ENCODE measurements at regions not wholly inside any gene's neighbourhood (a gene's known extent, or its start where the extent isn't known, plus 50 kb on each side); places are given as distances from the start of the nearest gene placed in this dataset.

- Mint-ChIP-seq H3K27me3 (ENCODE audit: insufficient read depth) (peaks cover 30% of the 10 kb centered on the region), H3K9me3 (no peaks in the 10 kb centered on the region), H3K4me3 (no peak overlapping the region), H3K4me1 (peaks cover 2% of the 10 kb centered on the region), H3K27ac (no peak overlapping the region), H3K36me3 (ENCODE audit: low read depth) (no peaks in the 10 kb centered on the region)
- Histone ChIP-seq H3K4me3 (ENCODE audit: low read length) (no peak overlapping the region), H3K27me3 (ENCODE audit: control insufficient read depth, insufficient read depth, low read length, poor library complexity, severe bottlenecking) (peaks cover 4% of the 10 kb centered on the region), H3K9ac (ENCODE audit: extremely low read depth, low read length, poor library complexity, severe bottlenecking) (no peak overlapping the region), H3K36me3 (ENCODE audit: control insufficient read depth, insufficient read depth, low read length) (no peaks in the 10 kb centered on the region), H3K4me1 (ENCODE audit: control insufficient read depth, insufficient read depth, low read length) (peaks cover 3% of the 10 kb centered on the region), H3K27ac (ENCODE audit: low read depth, low read length) (no peak overlapping the region), H3K9me3 (ENCODE audit: control insufficient read depth, low read length) (no peaks in the 10 kb centered on the region)
- DNase-seq, result no peak
- TF ChIP-seq CTCF (conservative IDR thresholded peaks at IDR 0.05), result no peak
- 94% methylated on average over 2 of the region's 3 CpGs; no CpG with 5 or more reads in 1 of the 2 experiments for WGBS, 2 experiments (ENCODE audit: insufficient coverage in 1 of 2, insufficient read length in 1 of 2)
Observed at GRCh38 chr5:152255411-152255810, 149.7 kb downstream of the NMUR2 start.

- 93 to 100% methylated on average over 2 of the region's 2 CpGs for WGBS, 2 experiments (ENCODE audit: insufficient coverage in 1 of 2, insufficient read length in 1 of 2)
- Mint-ChIP-seq H3K27me3 (ENCODE audit: insufficient read depth) (peaks cover 9% of the 10 kb centered on the region), H3K27ac (no peak overlapping the region), H3K9me3 (no peaks in the 10 kb centered on the region), H3K4me3 (no peak overlapping the region), H3K36me3 (ENCODE audit: low read depth) (no peaks in the 10 kb centered on the region), H3K4me1 (peaks cover 10% of the 10 kb centered on the region)
- Histone ChIP-seq H3K4me3 (ENCODE audit: low read length) (no peak overlapping the region), H3K9me3 (ENCODE audit: control insufficient read depth, low read length) (no peaks in the 10 kb centered on the region), H3K9ac (ENCODE audit: extremely low read depth, low read length, poor library complexity, severe bottlenecking) (no peak overlapping the region), H3K4me1 (ENCODE audit: control insufficient read depth, insufficient read depth, low read length) (peaks cover 5% of the 10 kb centered on the region), H3K27me3 (ENCODE audit: control insufficient read depth, insufficient read depth, low read length, poor library complexity, severe bottlenecking) (peaks cover 29% of the 10 kb centered on the region), H3K27ac (ENCODE audit: low read depth, low read length) (no peak overlapping the region), H3K36me3 (ENCODE audit: control insufficient read depth, insufficient read depth, low read length) (no peaks in the 10 kb centered on the region)
- TF ChIP-seq CTCF (conservative IDR thresholded peaks at IDR 0.05), result no peak
- no peak for DNase-seq
Observed at GRCh38 chr5:152247850-152248385, 157.2 kb downstream of the NMUR2 start.

GRCh38 chr5:152246401-152246800, 158.7 kb downstream of the NMUR2 start:
- DNase-seq, result peak; percentile 89
- Mint-ChIP-seq H3K4me3 (no peak overlapping the region), H3K27me3 (ENCODE audit: insufficient read depth) (peaks cover 9% of the 10 kb centered on the region), H3K27ac (no peak overlapping the region), H3K9me3 (no peaks in the 10 kb centered on the region), H3K36me3 (ENCODE audit: low read depth) (no peaks in the 10 kb centered on the region), H3K4me1 (peaks cover 10% of the 10 kb centered on the region)
- H3K9me3 ChIP-seq (ENCODE audit: control insufficient read depth, low read length), result no peaks in the 10 kb centered on the region
- H3K27ac ChIP-seq (ENCODE audit: low read depth, low read length), result no peak overlapping the region
- H3K4me3 ChIP-seq (ENCODE audit: low read length), result no peak overlapping the region
- H3K4me1 ChIP-seq (ENCODE audit: control insufficient read depth, insufficient read depth, low read length), result peaks cover 5% of the 10 kb centered on the region
- no peaks in the 10 kb centered on the region for H3K36me3 ChIP-seq (ENCODE audit: control insufficient read depth, insufficient read depth, low read length)
- H3K9ac ChIP-seq (ENCODE audit: extremely low read depth, low read length, poor library complexity, severe bottlenecking), result no peak overlapping the region
- TF ChIP-seq CTCF (conservative IDR thresholded peaks at IDR 0.05), result no peak
- H3K27me3 ChIP-seq (ENCODE audit: control insufficient read depth, insufficient read depth, low read length, poor library complexity, severe bottlenecking), result peaks cover 29% of the 10 kb centered on the region
- WGBS, 2 experiments (ENCODE audit: insufficient coverage in 1 of 2, insufficient read length in 1 of 2), result 20 to 43% methylated on average over 1 to 5 of the region's 5 CpGs

Measured in endodermal cell (in vitro differentiated cells).